Testis (tissue), 2 donors: ENCODE measurements at regions not wholly inside any gene's neighbourhood (a gene's known extent, or its start where the extent isn't known, plus 50 kb on each side); places are given as distances from the start of the nearest gene placed in this dataset.

Experiments used
- CTCF ChIP-seq, 3 experiments: fragments of 450-650 bp in 2 of 3; fragments of 200-600 bp in 1 of 3; sonication (generic) in 1 of 3; IDR thresholded peaks; one replicate each; pipeline ENCODE4 v1.5.1; 2016 to 2019; ENCODE audit warnings: antibody characterized with exemption in 3 of 3, mild to moderate bottlenecking in 2 of 3, moderate library complexity in 1 of 3
- POLR2A ChIP-seq: fragments of 450-650 bp; IDR thresholded peaks from one replicate; pipeline ENCODE4 v1.6.1; 2017; ENCODE audit warnings: antibody characterized with exemption, mild to moderate bottlenecking, moderate library complexity

- no peak for TF ChIP-seq CTCF (IDR thresholded peaks at IDR 0.05)
- TF ChIP-seq POLR2A, result no peak
Observed at GRCh38 chr4:42225286-42225685, 72.8 kb upstream of the BEND4 start.
